Immature natural killer cell (primary cell): ENCODE measurements at regions not wholly inside any gene's neighbourhood (a gene's known extent, or its start where the extent isn't known, plus 50 kb on each side); places are given as distances from the start of the nearest gene placed in this dataset.
"Not testable (repeated sequence)": the region's sequence is repeated elsewhere in the genome, so short reads cannot be mapped to it uniquely, and the experiment has no call there.

Experiments used
- DNase-seq, 3 donors: peaks; one replicate each; pipeline ENCODE4 v3.0.0; 2022; ENCODE audit warnings: mixed read lengths in 1 of 3
- H3K27ac Mint-ChIP-seq, 6 donors: one replicate each; pipeline ENCODE4 v1.8.0; 2020; ENCODE audit warnings: mixed read lengths in 6 of 6, mild to moderate bottlenecking in 5 of 6, inconsistent platforms in 4 of 6, moderate library complexity in 3 of 6
- H3K27me3 Mint-ChIP-seq, 3 donors: one replicate each; pipeline ENCODE4 v1.8.0; 2020 to 2021; ENCODE audit warnings: low read depth in 3 of 3, mild to moderate bottlenecking in 3 of 3, mixed read lengths in 3 of 3, moderate library complexity in 3 of 3, inconsistent platforms in 1 of 3
- H3K36me3 Mint-ChIP-seq, 3 donors: one replicate each; pipeline ENCODE4 v1.8.0; 2020; ENCODE audit warnings: mixed read lengths in 3 of 3, inconsistent platforms in 2 of 3, mild to moderate bottlenecking in 2 of 3
- H3K4me1 Mint-ChIP-seq, 2 donors: one replicate each; pipeline ENCODE4 v1.8.0; 2020; ENCODE audit warnings: inconsistent platforms in 2 of 2, mild to moderate bottlenecking in 2 of 2, mixed read lengths in 2 of 2, moderate library complexity in 1 of 2
- H3K4me3 Mint-ChIP-seq, 5 donors: one replicate each; pipeline ENCODE4 v1.8.0; 2020; ENCODE audit warnings: mild to moderate bottlenecking in 5 of 5, mixed read lengths in 5 of 5, inconsistent platforms in 3 of 5, moderate library complexity in 3 of 5
- H3K9me3 Mint-ChIP-seq, 6 donors: one replicate each; pipeline ENCODE4 v1.8.0; 2020; ENCODE audit warnings: mild to moderate bottlenecking in 6 of 6, mixed read lengths in 6 of 6, inconsistent platforms in 4 of 6, moderate library complexity in 3 of 6

GRCh38 chr3:161637559-161637958, 141.0 kb downstream of the OTOL1 start:
- Mint-ChIP-seq H3K4me3 (no peak overlapping the region), H3K27me3 (peaks cover 0 to 5% (median 0%) of the 10 kb centered on the region in 3 donors), H3K27ac (no peak overlapping the region), H3K9me3 (peaks cover 2 to 19% (median 7%) of the 10 kb centered on the region in 6 donors), H3K36me3 (no peaks in the 10 kb centered on the region), H3K4me1 (no peaks in the 10 kb centered on the region)
- no peak for DNase-seq

- H3K27ac Mint-ChIP-seq, H3K27me3 Mint-ChIP-seq, H3K4me3 Mint-ChIP-seq, H3K4me1 Mint-ChIP-seq, H3K36me3 Mint-ChIP-seq, DNase-seq: not testable (repeated sequence)
- peaks cover 3 to 25% (median 7%) of the 10 kb centered on the region in 6 donors for H3K9me3 Mint-ChIP-seq
Measured at GRCh38 chr3:161639095-161639494, 142.5 kb downstream of the OTOL1 start.

- H3K36me3 Mint-ChIP-seq, result no peaks in the 10 kb centered on the region
- no peaks in the 10 kb centered on the region for H3K4me1 Mint-ChIP-seq
- peaks cover 3 to 18% (median 8%) of the 10 kb centered on the region in 6 donors for H3K9me3 Mint-ChIP-seq
Measured at GRCh38 chr3:161640181-161640580, 143.6 kb downstream of the OTOL1 start.

GRCh38 chr3:161641287-161641686, 144.7 kb downstream of the OTOL1 start:
- DNase-seq, result no peak
- peaks cover 0 to 10% (median 6%) of the 10 kb centered on the region in 6 donors for H3K9me3 Mint-ChIP-seq
- peaks cover 0 to 5% (median 0%) of the 10 kb centered on the region in 3 donors for H3K27me3 Mint-ChIP-seq
- H3K36me3 Mint-ChIP-seq, result no peaks in the 10 kb centered on the region
- no peak overlapping the region for H3K4me3 Mint-ChIP-seq
- no peaks in the 10 kb centered on the region for H3K4me1 Mint-ChIP-seq
- H3K27ac Mint-ChIP-seq, result no peak overlapping the region

More at GRCh38 chr3:161640181-161640580, 143.6 kb downstream of the OTOL1 start:
- no peak overlapping the region for H3K27ac Mint-ChIP-seq
- H3K27me3 Mint-ChIP-seq, result peaks cover 0 to 5% (median 0%) of the 10 kb centered on the region in 3 donors
- H3K4me3 Mint-ChIP-seq, result no peak overlapping the region
- no peak for DNase-seq

- H3K9me3 Mint-ChIP-seq, result peaks cover 0 to 19% (median 6%) of the 10 kb centered on the region in 6 donors
- no peak for DNase-seq
- H3K36me3 Mint-ChIP-seq, result no peaks in the 10 kb centered on the region
- H3K4me3 Mint-ChIP-seq, result no peak overlapping the region
- no peak overlapping the region for H3K27ac Mint-ChIP-seq
- no peaks in the 10 kb centered on the region for H3K4me1 Mint-ChIP-seq
- H3K27me3 Mint-ChIP-seq, result peaks cover 0 to 5% (median 0%) of the 10 kb centered on the region in 3 donors
Measured at GRCh38 chr3:161644891-161645635, 148.5 kb downstream of the OTOL1 start.

- Mint-ChIP-seq H3K4me3 (no peak overlapping the region), H3K4me1 (no peaks in the 10 kb centered on the region), H3K27me3 (peaks cover 0 to 1% (median 0%) of the 10 kb centered on the region in 3 donors), H3K27ac (no peak overlapping the region), H3K36me3 (no peaks in the 10 kb centered on the region), H3K9me3 (peaks cover 0 to 18% (median 7%) of the 10 kb centered on the region in 6 donors)
- DNase-seq, result no peak
Measured at GRCh38 chr3:161647936-161648470, 151.4 kb downstream of the OTOL1 start.

- Mint-ChIP-seq H3K36me3 (no peaks in the 10 kb centered on the region), H3K27me3 (peaks cover 0 to 2% (median 1%) of the 10 kb centered on the region in 3 donors), H3K4me3 (no peak overlapping the region), H3K27ac (no peak overlapping the region), H3K4me1 (no peaks in the 10 kb centered on the region), H3K9me3 (peaks cover 2 to 21% (median 11%) of the 10 kb centered on the region in 6 donors)
- no peak for DNase-seq
Measured at GRCh38 chr3:161649900-161650484, 153.4 kb downstream of the OTOL1 start.

GRCh38 chr3:161657786-161658185, 161.2 kb downstream of the OTOL1 start:
- no peaks in the 10 kb centered on the region for H3K4me1 Mint-ChIP-seq
- DNase-seq, result no peak
- no peak overlapping the region for H3K4me3 Mint-ChIP-seq
- peaks cover 2 to 14% (median 8%) of the 10 kb centered on the region in 6 donors for H3K9me3 Mint-ChIP-seq
- H3K27me3 Mint-ChIP-seq, result peaks cover 0 to 2% (median 2%) of the 10 kb centered on the region in 3 donors
- no peaks in the 10 kb centered on the region for H3K36me3 Mint-ChIP-seq
- H3K27ac Mint-ChIP-seq, result no peak overlapping the region

GRCh38 chr3:161671141-161671540, 174.5 kb downstream of the OTOL1 start:
- H3K36me3 Mint-ChIP-seq, result no peaks in the 10 kb centered on the region
- no peak overlapping the region for H3K27ac Mint-ChIP-seq
- H3K9me3 Mint-ChIP-seq, result peaks cover 4 to 28% (median 14%) of the 10 kb centered on the region in 6 donors
- H3K4me3 Mint-ChIP-seq, result no peak overlapping the region
- no peak for DNase-seq
- no peaks in the 10 kb centered on the region for H3K4me1 Mint-ChIP-seq
- H3K27me3 Mint-ChIP-seq, result no peaks in the 10 kb centered on the region

- H3K27me3 Mint-ChIP-seq, result no peaks in the 10 kb centered on the region
- H3K4me1 Mint-ChIP-seq, result no peaks in the 10 kb centered on the region
- H3K9me3 Mint-ChIP-seq, result peaks cover 4 to 18% (median 14%) of the 10 kb centered on the region in 6 donors
- H3K27ac Mint-ChIP-seq, result no peak overlapping the region
- H3K4me3 Mint-ChIP-seq, result no peak overlapping the region
- DNase-seq, result no peak
- H3K36me3 Mint-ChIP-seq, result no peaks in the 10 kb centered on the region
Measured at GRCh38 chr3:161672478-161672877, 175.9 kb downstream of the OTOL1 start.

- peaks cover 0 to under 1% (median 0%) of the 10 kb centered on the region in 3 donors for H3K27me3 Mint-ChIP-seq
- H3K4me1 Mint-ChIP-seq, result no peaks in the 10 kb centered on the region
- H3K27ac Mint-ChIP-seq, result no peak overlapping the region
- no peak overlapping the region for H3K4me3 Mint-ChIP-seq
- no peak for DNase-seq
- H3K36me3 Mint-ChIP-seq, result no peaks in the 10 kb centered on the region
- peaks cover 4 to 23% (median 14%) of the 10 kb centered on the region in 6 donors for H3K9me3 Mint-ChIP-seq
Measured at GRCh38 chr3:161673866-161674265, 177.3 kb downstream of the OTOL1 start.

GRCh38 chr3:161674402-161674801, 177.8 kb downstream of the OTOL1 start:
- Mint-ChIP-seq H3K4me3 (no peak overlapping the region), H3K27me3 (peaks cover 0 to 3% (median 0%) of the 10 kb centered on the region in 3 donors), H3K9me3 (peaks cover 4 to 18% (median 11%) of the 10 kb centered on the region in 6 donors), H3K36me3 (no peaks in the 10 kb centered on the region), H3K4me1 (no peaks in the 10 kb centered on the region), H3K27ac (no peak overlapping the region)
- no peak for DNase-seq

GRCh38 chr3:161681831-161682230, 185.2 kb downstream of the OTOL1 start:
- H3K4me3 Mint-ChIP-seq, H3K27ac Mint-ChIP-seq, H3K4me1 Mint-ChIP-seq, DNase-seq, H3K36me3 Mint-ChIP-seq, H3K27me3 Mint-ChIP-seq: not testable (repeated sequence)
- H3K9me3 Mint-ChIP-seq, result peaks cover 6 to 21% (median 12%) of the 10 kb centered on the region in 6 donors

GRCh38 chr3:161682715-161683114, 186.1 kb downstream of the OTOL1 start:
- Mint-ChIP-seq H3K4me1 (no peaks in the 10 kb centered on the region), H3K27ac (no peak overlapping the region), H3K9me3 (peaks cover 8 to 21% (median 12%) of the 10 kb centered on the region in 6 donors), H3K4me3 (no peak overlapping the region), H3K36me3 (no peaks in the 10 kb centered on the region), H3K27me3 (peaks cover 2 to 3% (median 3%) of the 10 kb centered on the region in 3 donors)
- no peak for DNase-seq
